HepG2 (cell line): ENCODE measurements at regions not wholly inside any gene's neighbourhood (a gene's known extent, or its start where the extent isn't known, plus 50 kb on each side); places are given as distances from the start of the nearest gene placed in this dataset.

Experiments used
- ATAC-seq: fragments of 200-7000 bp; cut with Tn5 transposase; 3 replicates; pipeline ENCODE4 v1.9.1; 2020; ENCODE audit warnings: mild to moderate bottlenecking, moderate library complexity
- BruUV-seq: library from RNA; stranded (reverse); fragments of 400-500 nt; replicated peaks from 2 replicates; lab custom pipeline; 2021; lab: Mats Ljungman, UMichigan
- CTCF ChIA-PET: fragments of 300-600 bp; formaldehyde crosslinking; extraction: SDS; loops from one replicate; lab custom pipeline; 2021; ENCODE audit warnings: low total read pairs, inconsistent platforms, low intra/inter-chr PET ratio; lab: Yijun Ruan, JAX
- POLR2A ChIA-PET: fragments of 350-600 bp; sonication (Branson Sonifier 250); formaldehyde crosslinking; loops from one replicate; lab custom pipeline; 2020; ENCODE audit warnings: antibody characterized with exemption, inconsistent platforms; lab: Yijun Ruan, JAX
- DNase-seq: peaks from one replicate; pipeline ENCODE4 v3.0.0-alpha.2; 2015; ENCODE audit warnings: low spot score
- FAIRE-seq: peaks from 3 replicates; lab custom pipeline; 2011; peaks lifted over from hg19 to GRCh38; lab: Jason Lieb, UNC
- H2AFZ ChIP-seq: one replicate; pipeline ENCODE4 v1.6.1; 2011; ENCODE audit warnings: low read length, inconsistent platforms
- H3K27ac ChIP-seq: fragments of 300-600 bp; 3 replicates; pipeline ENCODE4 v1.8.0; 2011; ENCODE audit warnings: mixed run types, mild to moderate bottlenecking, mixed read lengths, low read length, inconsistent platforms; ENCODE audit not compliant: insufficient read depth; ENCODE audit errors: extremely low read length
- H3K27me3 ChIP-seq, 2 experiments: fragments of 200-600 bp in 1 of 2; 2 replicates in 1 of 2; 3 replicates in 1 of 2; pipeline versions ENCODE4 v1.6.0 to v1.8.0; 2011; ENCODE audit warnings: low read length in 2 of 2, mild to moderate bottlenecking in 2 of 2, moderate library complexity in 2 of 2, inconsistent platforms in 1 of 2; ENCODE audit not compliant: insufficient read depth in 2 of 2, control insufficient read depth in 1 of 2
- H3K36me3 ChIP-seq, 2 experiments: fragments of 200-600 bp in 1 of 2; replicated peaks in 1 of 2; 2 replicates in 1 of 2; 3 replicates in 1 of 2; pipeline versions ENCODE4 v1.5.1 to v1.8.0; 2011; ENCODE audit warnings: low read length in 2 of 2, inconsistent platforms in 1 of 2; ENCODE audit not compliant: insufficient read depth in 2 of 2, control insufficient read depth in 1 of 2
- H3K4me1 ChIP-seq: 2 replicates; pipeline ENCODE4 v1.5.1; 2012; ENCODE audit warnings: low read length, inconsistent platforms; ENCODE audit not compliant: insufficient read depth
- H3K4me2 ChIP-seq: 2 replicates; pipeline ENCODE4 v1.6.0; 2011; ENCODE audit warnings: low read depth, low read length, inconsistent platforms
- H3K4me3 ChIP-seq, 3 experiments: fragments of 200-600 bp in 1 of 3; sonication (generic), shearing (Covaris generic) in 1 of 3; replicated peaks in 1 of 3; 2 replicates each; pipeline ENCODE4 v1.5.1; 2011 to 2016; ENCODE audit warnings: low read length in 3 of 3, inconsistent platforms in 2 of 3, low read depth in 2 of 3, mild to moderate bottlenecking in 2 of 3, control low read depth in 1 of 3, mixed read lengths in 1 of 3; ENCODE audit not compliant: insufficient read depth in 1 of 3
- H3K79me2 ChIP-seq: one replicate; pipeline ENCODE4 v1.6.1; 2011; ENCODE audit warnings: low read length, inconsistent platforms; ENCODE audit not compliant: insufficient read depth
- H3K9ac ChIP-seq: 2 replicates; pipeline ENCODE4 v1.6.0; 2011; ENCODE audit warnings: mild to moderate bottlenecking, low read depth, low read length, inconsistent platforms; ENCODE audit not compliant: insufficient read depth
- H3K9me3 ChIP-seq: 2 replicates; pipeline ENCODE4 v1.5.1; 2012; ENCODE audit warnings: mild to moderate bottlenecking, low read length
- H4K20me1 ChIP-seq: 2 replicates; pipeline ENCODE4 v1.6.0; 2011; ENCODE audit warnings: inconsistent platforms, mild to moderate bottlenecking, low read length, moderate library complexity; ENCODE audit not compliant: insufficient read depth
- KLF16 ChIP-seq, 2 experiments: sonication (generic) in 1 of 2; formaldehyde crosslinking in 1 of 2; IDR thresholded peaks; 2 replicates each; pipeline versions ENCODE4 v1.6.1 to v1.8.0; 2016 to 2023; ENCODE audit warnings: missing genetic modification reagents in 2 of 2, missing compliant biosample characterization in 1 of 2
- MXD1 ChIP-seq: sonication (generic); formaldehyde crosslinking; IDR thresholded peaks from 2 replicates; pipeline ENCODE4 v1.4.0; 2020; ENCODE audit warnings: mild to moderate bottlenecking, missing genetic modification reagents
- RAD51 ChIP-seq: fragments of 450-650 bp; IDR thresholded peaks from 2 replicates; pipeline ENCODE4 v1.6.1; 2016; ENCODE audit warnings: borderline replicate concordance
- RBM39 ChIP-seq: fragments of 200-400 bp; formaldehyde crosslinking; IDR thresholded peaks from one replicate; pipeline ENCODE4 v1.6.1; 2018; ENCODE audit warnings: antibody characterized with exemption, mild to moderate bottlenecking, low read depth, low read length; ENCODE audit not compliant: poor library complexity, severe bottlenecking
- STAG1 ChIP-seq: sonication (generic); formaldehyde crosslinking; IDR thresholded peaks from 2 replicates; pipeline ENCODE4 v1.4.0; 2020; ENCODE audit warnings: missing genetic modification reagents
- ZBTB43 ChIP-seq: sonication (generic); formaldehyde crosslinking; conservative IDR thresholded peaks from 2 replicates; pipeline ENCODE4 v1.4.0; 2020; ENCODE audit warnings: missing genetic modification reagents
- ZNF30 ChIP-seq: sonication (generic); formaldehyde crosslinking; IDR thresholded peaks from 2 replicates; pipeline ENCODE4 v1.5.0; 2020; ENCODE audit warnings: mild to moderate bottlenecking, missing genetic modification reagents
- ZNF430 ChIP-seq: sonication (generic); formaldehyde crosslinking; IDR thresholded peaks from 2 replicates; pipeline ENCODE4 v1.9.0; 2021; ENCODE audit warnings: mild to moderate bottlenecking, missing genetic modification reagents
- ZNF761 ChIP-seq: sonication (generic); formaldehyde crosslinking; conservative IDR thresholded peaks from 2 replicates; pipeline ENCODE4 v1.4.0; 2020; ENCODE audit warnings: mild to moderate bottlenecking, missing genetic modification reagents
- WGBS: methylation state at CpG from one replicate; pipeline ENCODE4 v1.1.6; 2017; ENCODE audit warnings: low lambda C conversion rate; 5-methylcytosine and 5-hydroxymethylcytosine counted together
- in situ Hi-C: cut with HindIII; loops from 2 replicates; pipeline ENCODE4 v1.10.0; 2017; ENCODE audit warnings: low pct_unique_long_range_greater_than_20kb; ENCODE audit not compliant: extremely low pct_ligation_motif_present
- intact Hi-C: fragments of 100-400 bp; cut with micrococcal nuclease; formaldehyde crosslinking; loops from one replicate; pipeline ENCODE4 v1.10.0; 2022; ENCODE audit not compliant: unreplicated experiment

GRCh38 chr15:25172691-25173090 lies 217.9 kb downstream of the SNRPN start:
- POLR2A ChIA-PET, result no interaction called here
- no peak overlapping the region for H2AFZ ChIP-seq
- CTCF ChIA-PET, result no interaction called here
- H3K36me3 ChIP-seq, result no peaks in the 10 kb centered on the region
- no peak overlapping the region for H3K27ac ChIP-seq
- H3K79me2 ChIP-seq, result no peaks in the 10 kb centered on the region
- H3K9ac ChIP-seq, result no peak overlapping the region
- 24% methylated on average over 5 of the region's 6 CpGs for WGBS
- H3K27me3 ChIP-seq, result no peaks in the 10 kb centered on the region; a peak in 1 of 5 replicates
- in situ Hi-C loops (no loop called here), intact Hi-C loops (no loop called here)
- TF ChIP-seq ZBTB43 (CRISPR knock-in tag) (no peak), ZNF430 (no peak), RAD51 (no peak), MXD1 (no peak), STAG1 (CRISPR knock-in tag) (no peak), ZNF761 (CRISPR knock-in tag) (no peak), RBM39 (no peak), ZNF30 (CRISPR knock-in tag) (no peak), KLF16 (CRISPR knock-in tag; IDR thresholded peaks at IDR 0.05) (no peak)
- no TSS peak for BruUV-seq
- FAIRE-seq, result no peak
- H3K4me3 ChIP-seq, result no peak overlapping the region
- no peaks in the 10 kb centered on the region for H4K20me1 ChIP-seq
- H3K4me2 ChIP-seq, result no peak overlapping the region
- peaks cover 90% of the 10 kb centered on the region for H3K9me3 ChIP-seq
- H3K4me1 ChIP-seq, result no peaks in the 10 kb centered on the region
- ATAC-seq, result no peak
- DNase-seq, result no peak
